IMR-90 (cell line): ENCODE measurements at regions not wholly inside any gene's neighbourhood (a gene's known extent, or its start where the extent isn't known, plus 50 kb on each side); places are given as distances from the start of the nearest gene placed in this dataset.
A peak's percentile ranks its signal among the peaks of the same experiment; 100 is the strongest.

Experiments used
- ATAC-seq: fragments of 200-7000 bp; cut with Tn5 transposase; 2 replicates; pipeline ENCODE4 v1.9.1; 2020; ENCODE audit warnings: low read depth, mild to moderate bottlenecking, moderate library complexity
- BruUV-seq: library from RNA; stranded (reverse); fragments of 400-500 nt; replicated peaks from 2 replicates; lab custom pipeline; 2021; lab: Mats Ljungman, UMichigan
- CTCF ChIA-PET: fragments of 300-600 bp; formaldehyde crosslinking; extraction: SDS; loops from one replicate; lab custom pipeline; 2021; ENCODE audit warnings: antibody characterized with exemption; lab: Yijun Ruan, JAX
- POLR2A ChIA-PET: fragments of 300-600 bp; sonication (Branson Sonifier 250); formaldehyde crosslinking; loops from one replicate; lab custom pipeline; 2022; ENCODE audit warnings: antibody characterized with exemption; ENCODE audit not compliant: unreplicated experiment; lab: Charles Lee
- DNase-seq: peaks from one replicate; pipeline ENCODE4 v3.0.0; 2013
- H2AFZ ChIP-seq: replicated peaks from 2 replicates; pipeline ENCODE3; 2013; ENCODE audit warnings: low read length, mild to moderate bottlenecking; ENCODE audit not compliant: poor library complexity
- H2AK5ac ChIP-seq: 2 replicates; pipeline ENCODE4 v1.6.1; 2013; ENCODE audit warnings: low read depth, low read length, inconsistent platforms
- H2AK9ac ChIP-seq: replicated peaks from 2 replicates; pipeline ENCODE3; 2013; ENCODE audit warnings: mild to moderate bottlenecking, low read depth, low read length, moderate library complexity; ENCODE audit not compliant: poor library complexity
- H2BK120ac ChIP-seq: 2 replicates; pipeline ENCODE4 v1.6.1; 2013; ENCODE audit warnings: low read depth, low read length, inconsistent platforms
- H2BK15ac ChIP-seq: 3 replicates; pipeline ENCODE4 v1.6.1; 2013; ENCODE audit warnings: low read depth, low read length, inconsistent platforms
- H2BK20ac ChIP-seq: 2 replicates; pipeline ENCODE4 v1.6.1; 2013; ENCODE audit warnings: low read depth, mild to moderate bottlenecking, inconsistent platforms, low read length, moderate library complexity
- H2BK5ac ChIP-seq: 2 replicates; pipeline ENCODE4 v1.6.1; 2013; ENCODE audit warnings: mild to moderate bottlenecking, low read depth, low read length, inconsistent platforms; ENCODE audit not compliant: poor library complexity, severe bottlenecking
- H3K14ac ChIP-seq: replicated peaks from 2 replicates; pipeline ENCODE4 v1.6.1; 2013; ENCODE audit warnings: low read depth, low read length, inconsistent platforms
- H3K18ac ChIP-seq: 2 replicates; pipeline ENCODE4 v1.6.1; 2013; ENCODE audit warnings: low read depth, low read length, control low read depth
- H3K23ac ChIP-seq: 2 replicates; pipeline ENCODE4 v1.6.1; 2013; ENCODE audit warnings: low read depth, low read length, inconsistent platforms
- H3K27ac ChIP-seq: 2 replicates; pipeline ENCODE4 v1.5.1; 2013; ENCODE audit warnings: mild to moderate bottlenecking, control low read depth, low read length; ENCODE audit not compliant: insufficient read depth
- H3K27me3 ChIP-seq: 2 replicates; pipeline ENCODE4 v1.6.1; 2013; ENCODE audit warnings: low read length; ENCODE audit not compliant: control insufficient read depth, insufficient read depth
- H3K36me3 ChIP-seq: 2 replicates; pipeline ENCODE4 v1.6.1; 2013; ENCODE audit warnings: low read length, mixed read lengths; ENCODE audit not compliant: control insufficient read depth, insufficient read depth
- H3K4ac ChIP-seq: 2 replicates; pipeline ENCODE4 v1.6.1; 2013; ENCODE audit warnings: low read depth, low read length, inconsistent platforms
- H3K4me1 ChIP-seq: 2 replicates; pipeline ENCODE4 v1.6.1; 2013; ENCODE audit warnings: low read length, mixed read lengths; ENCODE audit not compliant: control insufficient read depth, insufficient read depth
- H3K4me2 ChIP-seq: 2 replicates; pipeline ENCODE4 v1.6.1; 2013; ENCODE audit warnings: low read depth, mild to moderate bottlenecking, control low read depth, low read length, moderate library complexity
- H3K4me3 ChIP-seq: 2 replicates; pipeline ENCODE4 v1.5.1; 2013; ENCODE audit warnings: low read depth, mild to moderate bottlenecking, control low read depth, low read length, moderate library complexity; ENCODE audit not compliant: insufficient read depth
- H3K56ac ChIP-seq: 2 replicates; pipeline ENCODE4 v1.6.1; 2013; ENCODE audit warnings: low read length, inconsistent platforms; ENCODE audit not compliant: insufficient read depth; ENCODE audit errors: extremely low read depth
- H3K79me1 ChIP-seq, 2 experiments: 2 replicates each; pipeline ENCODE4 v1.6.1; 2013; ENCODE audit warnings: low read length in 2 of 2, inconsistent platforms in 1 of 2, low read depth in 1 of 2
- H3K9ac ChIP-seq: 2 replicates; pipeline ENCODE4 v1.6.1; 2013; ENCODE audit warnings: low read depth, low read length, control low read depth
- H3K9me1 ChIP-seq: 2 replicates; pipeline ENCODE4 v1.6.1; 2013; ENCODE audit warnings: low read length, inconsistent platforms; ENCODE audit not compliant: insufficient read depth
- H3K9me3 ChIP-seq: 2 replicates; pipeline ENCODE4 v1.6.1; 2013; ENCODE audit warnings: low read length; ENCODE audit not compliant: control insufficient read depth, insufficient read depth
- H4K20me1 ChIP-seq: 2 replicates; pipeline ENCODE4 v1.6.1; 2013; ENCODE audit warnings: low read length, inconsistent platforms; ENCODE audit not compliant: insufficient read depth
- H4K5ac ChIP-seq: 2 replicates; pipeline ENCODE4 v1.6.1; 2013; ENCODE audit warnings: mild to moderate bottlenecking, low read depth, low read length, control low read depth
- H4K8ac ChIP-seq, 2 experiments: 2 replicates each; pipeline ENCODE4 v1.6.1; 2013; ENCODE audit warnings: low read depth in 2 of 2, low read length in 2 of 2, control low read depth in 1 of 2, inconsistent platforms in 1 of 2
- H4K91ac ChIP-seq: 2 replicates; pipeline ENCODE4 v1.6.1; 2013; ENCODE audit warnings: low read depth, low read length, inconsistent platforms; ENCODE audit not compliant: insufficient read depth
- MAFK ChIP-seq: IDR thresholded peaks from 2 replicates; pipeline ENCODE4 v1.6.1; 2012; ENCODE audit warnings: low read depth, low read length, improper control_type of control experiment
- RCOR1 ChIP-seq: IDR thresholded peaks from 2 replicates; pipeline ENCODE4 v1.6.1; 2012; ENCODE audit warnings: mild to moderate bottlenecking, low read length, improper control_type of control experiment; ENCODE audit not compliant: insufficient replicate concordance
- WGBS, 2 experiments: methylation state at CpG; one replicate each; pipeline versions ENCODE4 v1.1.5 to v1.1.7; 2013; ENCODE audit warnings: missing lambda C conversion rate in 2 of 2; ENCODE audit not compliant: insufficient read length in 1 of 2; ENCODE audit errors: extremely low coverage in 2 of 2; 5-methylcytosine and 5-hydroxymethylcytosine counted together
- dilution Hi-C: fragments of 300-500 bp; cut with HindIII; formaldehyde crosslinking; loops from one replicate; pipeline ENCODE4 v1.14.3; 2018; ENCODE audit warnings: low sequenced_read_pairs; ENCODE audit not compliant: unreplicated experiment
- in situ Hi-C: fragments of 300-500 bp; cut with MboI; formaldehyde crosslinking; loops from 3 replicates; pipeline ENCODE4 v1.14.3; 2019; ENCODE audit warnings: low sequenced_read_pairs, inconsistent platforms, mixed read lengths
- intact Hi-C: fragments of 100-400 bp; cut with micrococcal nuclease; formaldehyde crosslinking; loops from 2 replicates; pipeline ENCODE4 v1.10.0; 2022

DNA sequence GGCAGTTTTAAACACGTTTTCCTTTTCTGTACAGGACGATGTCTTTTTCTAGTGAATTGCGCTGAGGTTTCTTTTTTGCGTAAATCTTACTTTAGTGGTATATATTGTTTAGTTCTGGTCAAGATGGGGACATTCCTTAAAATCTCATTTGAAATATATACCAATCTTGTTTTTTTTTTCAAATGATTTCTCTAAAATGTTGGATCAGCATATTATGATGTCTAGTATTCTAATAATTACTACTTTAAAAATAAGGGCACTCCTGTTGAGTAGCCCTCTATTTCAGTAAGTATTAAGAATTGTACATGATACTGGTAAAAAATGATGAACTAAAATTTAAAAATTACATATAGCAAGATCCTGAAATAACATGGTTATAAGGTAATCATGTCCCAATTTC, 224.1 kb upstream of the ARHGAP24 start:
- DNase-seq (no peak), ATAC-seq (no peak)
- no peaks in the 10 kb centered on the region for H3K9me1 ChIP-seq
- no peaks in the 10 kb centered on the region for H3K79me1 ChIP-seq
- H3K4me1 ChIP-seq, result no peaks in the 10 kb centered on the region
- H3K9ac ChIP-seq, result no peak overlapping the region
- H3K56ac ChIP-seq, result no peak overlapping the region
- no peak overlapping the region for H2BK15ac ChIP-seq
- in situ Hi-C loops, result no loop called here
- no peak overlapping the region for H2AK9ac ChIP-seq
- no peaks in the 10 kb centered on the region for H3K27me3 ChIP-seq
- H3K14ac ChIP-seq, result no peak overlapping the region
- BruUV-seq, result no TSS peak
- H2BK5ac ChIP-seq, result no peak overlapping the region
- no peak overlapping the region for H4K5ac ChIP-seq
- CTCF ChIA-PET, result no interaction called here
- H3K4me2 ChIP-seq, result no peak overlapping the region
- H3K23ac ChIP-seq, result no peak overlapping the region
- no peak overlapping the region for H3K18ac ChIP-seq
- H2AFZ ChIP-seq, result no peak overlapping the region
- no peak overlapping the region for H4K91ac ChIP-seq
- no peak overlapping the region for H3K4me3 ChIP-seq
- H2AK5ac ChIP-seq, result no peak overlapping the region
- no peak overlapping the region for H2BK120ac ChIP-seq
- no peaks in the 10 kb centered on the region for H4K20me1 ChIP-seq
- H4K8ac ChIP-seq, result no peak overlapping the region
- no peak overlapping the region for H3K27ac ChIP-seq
- H3K4ac ChIP-seq, result no peak overlapping the region
- POLR2A ChIA-PET, result no interaction called here
- no peaks in the 10 kb centered on the region for H3K9me3 ChIP-seq
- H2BK20ac ChIP-seq, result no peak overlapping the region
- intact Hi-C loops, result no loop called here
- H3K36me3 ChIP-seq, result no peaks in the 10 kb centered on the region
- peak; percentile 42; the same call in 1 of the 2 replicates for TF ChIP-seq MAFK
- no peak for TF ChIP-seq RCOR1
- no CpG with 5 or more reads among the region's 4 CpGs for WGBS, 2 experiments
- dilution Hi-C loops, result no loop called here
